GM23338 (cell line): ENCODE measurements at regions not wholly inside any gene's neighbourhood (a gene's known extent, or its start where the extent isn't known, plus 50 kb on each side); places are given as distances from the start of the nearest gene placed in this dataset.

Source experiments
- CREB1 ChIP-seq: fragments of 250-450 bp; sonication (Bioruptor Pico); IDR thresholded peaks from 2 replicates; pipeline ENCODE4 v1.5.0; 2020; ENCODE audit warnings: low read depth, mild to moderate bottlenecking, moderate library complexity
- EZH2 ChIP-seq: fragments of 200-600 bp; sonication (generic); IDR thresholded peaks from one replicate; pipeline ENCODE4 v1.8.0; 2017; ENCODE audit warnings: antibody characterized with exemption, mild to moderate bottlenecking, low read depth; ENCODE audit not compliant: unreplicated experiment
- EZH2phosphoT487 ChIP-seq: fragments of 200-600 bp; sonication (generic); IDR thresholded peaks from one replicate; pipeline ENCODE4 v1.8.1; 2018; ENCODE audit warnings: antibody characterized with exemption; ENCODE audit not compliant: unreplicated experiment
- JUNB ChIP-seq: IDR thresholded peaks from one replicate; pipeline ENCODE4 v1.6.1; 2016; ENCODE audit warnings: antibody characterized with exemption; ENCODE audit not compliant: unreplicated experiment
- NANOG ChIP-seq: IDR thresholded peaks from 2 replicates; pipeline ENCODE4 v1.6.1; 2016; ENCODE audit warnings: antibody characterized with exemption, borderline replicate concordance
- POLR2AphosphoS5 ChIP-seq: IDR thresholded peaks from 2 replicates; pipeline ENCODE4 v1.6.1; 2016; ENCODE audit warnings: antibody characterized with exemption, low read depth
- STAT1 ChIP-seq: IDR thresholded peaks from one replicate; pipeline ENCODE4 v1.6.1; 2016; ENCODE audit warnings: antibody characterized with exemption; ENCODE audit not compliant: unreplicated experiment
- ZNF114 ChIP-seq: fragments of 250-450 bp; sonication (Bioruptor Pico); IDR thresholded peaks from 2 replicates; pipeline ENCODE4 v1.5.0; 2020; ENCODE audit warnings: mild to moderate bottlenecking, moderate library complexity
- ZNF331 ChIP-seq: fragments of 250-450 bp; sonication (Bioruptor Pico); IDR thresholded peaks from 2 replicates; pipeline ENCODE4 v1.5.0; 2020; ENCODE audit warnings: low read depth, mild to moderate bottlenecking, moderate library complexity
- TF ChIP-seq, protein P1 (sequence below), 2 experiments: fragments of 200-600 bp in 1 of 2; sonication (generic) in 1 of 2; conservative IDR thresholded peaks; 2 replicates each; pipeline versions ENCODE4 v1.5.1 to v1.6.1; 2016 to 2017; ENCODE audit warnings: antibody characterized with exemption in 2 of 2, low read depth in 2 of 2, mild to moderate bottlenecking in 2 of 2, moderate library complexity in 1 of 2
- TF ChIP-seq, protein P2 (sequence below): IDR thresholded peaks from one replicate; pipeline ENCODE4 v1.6.1; 2018; ENCODE audit warnings: antibody characterized with exemption; ENCODE audit not compliant: unreplicated experiment
- TF ChIP-seq, protein P3 (sequence below): fragments of 250-450 bp; sonication (Bioruptor Pico); IDR thresholded peaks from 2 replicates; pipeline ENCODE4 v1.5.0; 2020; ENCODE audit warnings: mild to moderate bottlenecking, moderate library complexity
- TF ChIP-seq, protein P4 (sequence below): IDR thresholded peaks from 2 replicates; pipeline ENCODE4 v1.6.1; 2016; ENCODE audit warnings: antibody characterized with exemption

DNA sequence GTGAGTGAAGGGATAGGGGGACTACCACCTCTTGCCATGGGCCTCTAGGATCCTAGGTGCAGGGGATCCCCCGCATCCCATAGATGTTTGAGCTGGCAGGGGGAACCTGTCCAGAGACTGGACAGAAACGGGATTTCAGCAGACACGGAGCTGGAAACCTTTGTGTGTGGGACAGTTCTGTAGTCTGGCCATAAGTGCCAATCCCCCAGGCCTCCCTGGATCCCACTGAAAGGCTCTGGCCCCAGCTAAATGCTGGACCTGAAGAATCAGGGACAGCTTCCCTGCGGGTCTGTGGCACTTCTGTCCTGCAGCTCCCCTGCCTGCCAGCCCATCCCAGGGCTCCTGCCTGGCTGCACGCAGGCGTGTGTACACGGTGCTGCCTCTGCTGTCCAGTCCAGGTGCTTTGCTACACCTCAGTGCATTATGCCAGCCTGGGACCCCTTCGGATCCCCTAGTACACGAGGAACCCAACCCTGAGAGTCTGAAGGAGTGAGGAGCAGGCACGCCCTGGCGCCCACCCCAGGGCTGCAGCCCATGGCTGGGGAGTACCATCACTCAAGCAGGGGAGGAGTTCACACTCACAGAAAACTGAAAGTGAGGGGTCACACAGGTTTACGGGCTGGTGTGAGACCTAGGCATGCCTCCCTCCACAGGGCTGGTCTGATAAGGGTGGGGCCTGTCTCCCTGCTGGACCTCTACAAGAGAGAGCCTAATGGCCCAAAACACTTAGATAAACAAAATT, 703.0 kb downstream of the ARAP2 start:
- TF ChIP-seq, protein P1, sequence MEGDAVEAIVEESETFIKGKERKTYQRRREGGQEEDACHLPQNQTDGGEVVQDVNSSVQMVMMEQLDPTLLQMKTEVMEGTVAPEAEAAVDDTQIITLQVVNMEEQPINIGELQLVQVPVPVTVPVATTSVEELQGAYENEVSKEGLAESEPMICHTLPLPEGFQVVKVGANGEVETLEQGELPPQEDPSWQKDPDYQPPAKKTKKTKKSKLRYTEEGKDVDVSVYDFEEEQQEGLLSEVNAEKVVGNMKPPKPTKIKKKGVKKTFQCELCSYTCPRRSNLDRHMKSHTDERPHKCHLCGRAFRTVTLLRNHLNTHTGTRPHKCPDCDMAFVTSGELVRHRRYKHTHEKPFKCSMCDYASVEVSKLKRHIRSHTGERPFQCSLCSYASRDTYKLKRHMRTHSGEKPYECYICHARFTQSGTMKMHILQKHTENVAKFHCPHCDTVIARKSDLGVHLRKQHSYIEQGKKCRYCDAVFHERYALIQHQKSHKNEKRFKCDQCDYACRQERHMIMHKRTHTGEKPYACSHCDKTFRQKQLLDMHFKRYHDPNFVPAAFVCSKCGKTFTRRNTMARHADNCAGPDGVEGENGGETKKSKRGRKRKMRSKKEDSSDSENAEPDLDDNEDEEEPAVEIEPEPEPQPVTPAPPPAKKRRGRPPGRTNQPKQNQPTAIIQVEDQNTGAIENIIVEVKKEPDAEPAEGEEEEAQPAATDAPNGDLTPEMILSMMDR (conservative IDR thresholded peaks at IDR 0.05; ENCODE audit: low read depth in 2 of 2): no peak
- TF ChIP-seq POLR2AphosphoS5: no peak
- TF ChIP-seq, protein P2, sequence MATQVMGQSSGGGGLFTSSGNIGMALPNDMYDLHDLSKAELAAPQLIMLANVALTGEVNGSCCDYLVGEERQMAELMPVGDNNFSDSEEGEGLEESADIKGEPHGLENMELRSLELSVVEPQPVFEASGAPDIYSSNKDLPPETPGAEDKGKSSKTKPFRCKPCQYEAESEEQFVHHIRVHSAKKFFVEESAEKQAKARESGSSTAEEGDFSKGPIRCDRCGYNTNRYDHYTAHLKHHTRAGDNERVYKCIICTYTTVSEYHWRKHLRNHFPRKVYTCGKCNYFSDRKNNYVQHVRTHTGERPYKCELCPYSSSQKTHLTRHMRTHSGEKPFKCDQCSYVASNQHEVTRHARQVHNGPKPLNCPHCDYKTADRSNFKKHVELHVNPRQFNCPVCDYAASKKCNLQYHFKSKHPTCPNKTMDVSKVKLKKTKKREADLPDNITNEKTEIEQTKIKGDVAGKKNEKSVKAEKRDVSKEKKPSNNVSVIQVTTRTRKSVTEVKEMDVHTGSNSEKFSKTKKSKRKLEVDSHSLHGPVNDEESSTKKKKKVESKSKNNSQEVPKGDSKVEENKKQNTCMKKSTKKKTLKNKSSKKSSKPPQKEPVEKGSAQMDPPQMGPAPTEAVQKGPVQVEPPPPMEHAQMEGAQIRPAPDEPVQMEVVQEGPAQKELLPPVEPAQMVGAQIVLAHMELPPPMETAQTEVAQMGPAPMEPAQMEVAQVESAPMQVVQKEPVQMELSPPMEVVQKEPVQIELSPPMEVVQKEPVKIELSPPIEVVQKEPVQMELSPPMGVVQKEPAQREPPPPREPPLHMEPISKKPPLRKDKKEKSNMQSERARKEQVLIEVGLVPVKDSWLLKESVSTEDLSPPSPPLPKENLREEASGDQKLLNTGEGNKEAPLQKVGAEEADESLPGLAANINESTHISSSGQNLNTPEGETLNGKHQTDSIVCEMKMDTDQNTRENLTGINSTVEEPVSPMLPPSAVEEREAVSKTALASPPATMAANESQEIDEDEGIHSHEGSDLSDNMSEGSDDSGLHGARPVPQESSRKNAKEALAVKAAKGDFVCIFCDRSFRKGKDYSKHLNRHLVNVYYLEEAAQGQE: no peak
- TF ChIP-seq EZH2: no peak
- TF ChIP-seq EZH2phosphoT487: no peak
- no peak for TF ChIP-seq STAT1
- TF ChIP-seq CREB1 (CRISPR knock-in tag): no peak
- no peak for TF ChIP-seq JUNB
- TF ChIP-seq ZNF114 (CRISPR knock-in tag): no peak
- TF ChIP-seq, protein P3, sequence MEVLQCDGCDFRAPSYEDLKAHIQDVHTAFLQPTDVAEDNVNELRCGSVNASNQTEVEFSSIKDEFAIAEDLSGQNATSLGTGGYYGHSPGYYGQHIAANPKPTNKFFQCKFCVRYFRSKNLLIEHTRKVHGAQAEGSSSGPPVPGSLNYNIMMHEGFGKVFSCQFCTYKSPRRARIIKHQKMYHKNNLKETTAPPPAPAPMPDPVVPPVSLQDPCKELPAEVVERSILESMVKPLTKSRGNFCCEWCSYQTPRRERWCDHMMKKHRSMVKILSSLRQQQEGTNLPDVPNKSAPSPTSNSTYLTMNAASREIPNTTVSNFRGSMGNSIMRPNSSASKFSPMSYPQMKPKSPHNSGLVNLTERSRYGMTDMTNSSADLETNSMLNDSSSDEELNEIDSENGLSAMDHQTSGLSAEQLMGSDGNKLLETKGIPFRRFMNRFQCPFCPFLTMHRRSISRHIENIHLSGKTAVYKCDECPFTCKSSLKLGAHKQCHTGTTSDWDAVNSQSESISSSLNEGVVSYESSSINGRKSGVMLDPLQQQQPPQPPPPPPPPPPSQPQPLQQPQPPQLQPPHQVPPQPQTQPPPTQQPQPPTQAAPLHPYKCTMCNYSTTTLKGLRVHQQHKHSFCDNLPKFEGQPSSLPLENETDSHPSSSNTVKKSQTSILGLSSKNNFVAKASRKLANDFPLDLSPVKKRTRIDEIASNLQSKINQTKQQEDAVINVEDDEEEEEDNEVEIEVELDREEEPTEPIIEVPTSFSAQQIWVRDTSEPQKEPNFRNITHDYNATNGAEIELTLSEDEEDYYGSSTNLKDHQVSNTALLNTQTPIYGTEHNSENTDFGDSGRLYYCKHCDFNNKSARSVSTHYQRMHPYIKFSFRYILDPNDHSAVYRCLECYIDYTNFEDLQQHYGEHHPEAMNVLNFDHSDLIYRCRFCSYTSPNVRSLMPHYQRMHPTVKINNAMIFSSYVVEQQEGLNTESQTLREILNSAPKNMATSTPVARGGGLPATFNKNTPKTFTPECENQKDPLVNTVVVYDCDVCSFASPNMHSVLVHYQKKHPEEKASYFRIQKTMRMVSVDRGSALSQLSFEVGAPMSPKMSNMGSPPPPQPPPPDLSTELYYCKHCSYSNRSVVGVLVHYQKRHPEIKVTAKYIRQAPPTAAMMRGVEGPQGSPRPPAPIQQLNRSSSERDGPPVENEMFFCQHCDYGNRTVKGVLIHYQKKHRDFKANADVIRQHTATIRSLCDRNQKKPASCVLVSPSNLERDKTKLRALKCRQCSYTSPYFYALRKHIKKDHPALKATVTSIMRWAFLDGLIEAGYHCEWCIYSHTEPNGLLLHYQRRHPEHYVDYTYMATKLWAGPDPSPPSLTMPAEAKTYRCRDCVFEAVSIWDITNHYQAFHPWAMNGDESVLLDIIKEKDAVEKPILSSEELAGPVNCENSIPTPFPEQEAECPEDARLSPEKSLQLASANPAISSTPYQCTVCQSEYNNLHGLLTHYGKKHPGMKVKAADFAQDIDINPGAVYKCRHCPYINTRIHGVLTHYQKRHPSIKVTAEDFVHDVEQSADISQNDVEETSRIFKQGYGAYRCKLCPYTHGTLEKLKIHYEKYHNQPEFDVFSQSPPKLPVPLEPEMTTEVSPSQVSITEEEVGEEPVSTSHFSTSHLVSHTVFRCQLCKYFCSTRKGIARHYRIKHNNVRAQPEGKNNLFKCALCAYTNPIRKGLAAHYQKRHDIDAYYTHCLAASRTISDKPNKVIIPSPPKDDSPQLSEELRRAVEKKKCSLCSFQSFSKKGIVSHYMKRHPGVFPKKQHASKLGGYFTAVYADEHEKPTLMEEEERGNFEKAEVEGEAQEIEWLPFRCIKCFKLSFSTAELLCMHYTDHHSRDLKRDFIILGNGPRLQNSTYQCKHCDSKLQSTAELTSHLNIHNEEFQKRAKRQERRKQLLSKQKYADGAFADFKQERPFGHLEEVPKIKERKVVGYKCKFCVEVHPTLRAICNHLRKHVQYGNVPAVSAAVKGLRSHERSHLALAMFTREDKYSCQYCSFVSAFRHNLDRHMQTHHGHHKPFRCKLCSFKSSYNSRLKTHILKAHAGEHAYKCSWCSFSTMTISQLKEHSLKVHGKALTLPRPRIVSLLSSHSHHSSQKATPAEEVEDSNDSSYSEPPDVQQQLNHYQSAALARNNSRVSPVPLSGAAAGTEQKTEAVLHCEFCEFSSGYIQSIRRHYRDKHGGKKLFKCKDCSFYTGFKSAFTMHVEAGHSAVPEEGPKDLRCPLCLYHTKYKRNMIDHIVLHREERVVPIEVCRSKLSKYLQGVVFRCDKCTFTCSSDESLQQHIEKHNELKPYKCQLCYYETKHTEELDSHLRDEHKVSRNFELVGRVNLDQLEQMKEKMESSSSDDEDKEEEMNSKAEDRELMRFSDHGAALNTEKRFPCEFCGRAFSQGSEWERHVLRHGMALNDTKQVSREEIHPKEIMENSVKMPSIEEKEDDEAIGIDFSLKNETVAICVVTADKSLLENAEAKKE (CRISPR knock-in tag): no peak
- TF ChIP-seq NANOG: no peak
- TF ChIP-seq, protein P4, sequence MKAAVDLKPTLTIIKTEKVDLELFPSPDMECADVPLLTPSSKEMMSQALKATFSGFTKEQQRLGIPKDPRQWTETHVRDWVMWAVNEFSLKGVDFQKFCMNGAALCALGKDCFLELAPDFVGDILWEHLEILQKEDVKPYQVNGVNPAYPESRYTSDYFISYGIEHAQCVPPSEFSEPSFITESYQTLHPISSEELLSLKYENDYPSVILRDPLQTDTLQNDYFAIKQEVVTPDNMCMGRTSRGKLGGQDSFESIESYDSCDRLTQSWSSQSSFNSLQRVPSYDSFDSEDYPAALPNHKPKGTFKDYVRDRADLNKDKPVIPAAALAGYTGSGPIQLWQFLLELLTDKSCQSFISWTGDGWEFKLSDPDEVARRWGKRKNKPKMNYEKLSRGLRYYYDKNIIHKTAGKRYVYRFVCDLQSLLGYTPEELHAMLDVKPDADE: no peak
- TF ChIP-seq ZNF331: no peak
